GM13976 (cell line): ENCODE measurements at regions not wholly inside any gene's neighbourhood (a gene's known extent, or its start where the extent isn't known, plus 50 kb on each side); places are given as distances from the start of the nearest gene placed in this dataset.

Source experiments
- DNase-seq: peaks from one replicate; pipeline ENCODE4 v3.0.0; 2012; ENCODE audit warnings: low spot score
- CTCF ChIP-seq: IDR thresholded peaks from 2 replicates; pipeline ENCODE4 v1.5.1; 2012; ENCODE audit warnings: borderline replicate concordance, mild to moderate bottlenecking; ENCODE audit not compliant: insufficient read depth; ENCODE audit errors: extremely low read depth, missing control alignments, control extremely low read depth
- in situ Hi-C: fragments of 300-500 bp; cut with MboI; formaldehyde crosslinking; loops from one replicate; pipeline ENCODE4 v1.12.0; 2022; ENCODE audit warnings: low sequenced_read_pairs, mixed read lengths, inconsistent platforms; ENCODE audit not compliant: unreplicated experiment

GRCh38 chr1:99445071-99445470 lies 180.8 kb downstream of the PLPPR4 start:
- DNase-seq: no peak
- in situ Hi-C loops: no loop called here
- TF ChIP-seq CTCF: no peak

DNA sequence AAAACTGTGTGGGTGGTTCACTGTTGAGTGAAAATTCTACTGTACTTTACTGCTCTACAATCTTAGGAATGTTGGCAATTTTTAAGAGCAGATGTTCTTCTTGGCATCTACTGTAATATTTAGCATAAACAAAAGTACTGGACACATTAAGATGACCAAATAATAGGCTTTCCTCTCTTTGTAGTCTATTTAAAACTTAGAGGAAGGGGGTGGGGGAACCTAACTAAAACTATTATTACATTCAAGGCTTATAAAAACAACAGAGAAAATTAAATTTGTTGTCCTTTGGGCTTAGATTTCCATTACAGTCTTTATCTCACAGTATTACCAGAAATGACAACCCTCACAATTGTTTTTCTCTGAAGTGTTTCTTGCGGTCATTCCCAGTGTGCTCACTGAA lies 181.2 kb downstream of the PLPPR4 start:
- in situ Hi-C loops: no loop called here
- no peak for TF ChIP-seq CTCF
- DNase-seq: no peak

DNA sequence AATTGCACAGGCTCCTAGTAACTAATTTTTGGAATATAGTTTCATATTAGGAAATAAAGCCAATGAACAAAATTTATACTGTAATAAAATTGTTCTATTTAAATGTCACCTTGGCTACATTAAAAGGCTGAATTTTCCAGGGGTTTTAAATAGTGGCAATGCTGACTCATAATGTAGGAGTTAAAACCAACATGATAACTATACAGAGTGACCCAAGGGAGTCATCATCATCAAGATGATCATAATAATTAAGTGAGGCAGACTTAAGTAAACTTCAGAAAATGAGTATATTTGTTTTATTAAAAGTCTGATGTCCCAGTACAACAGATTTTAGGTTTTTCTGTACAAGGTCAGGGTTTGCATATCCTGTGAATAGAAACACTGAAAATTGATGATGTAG lies 183.4 kb downstream of the PLPPR4 start:
- in situ Hi-C loops: no loop called here
- TF ChIP-seq CTCF: no peak
- no peak for DNase-seq

DNA sequence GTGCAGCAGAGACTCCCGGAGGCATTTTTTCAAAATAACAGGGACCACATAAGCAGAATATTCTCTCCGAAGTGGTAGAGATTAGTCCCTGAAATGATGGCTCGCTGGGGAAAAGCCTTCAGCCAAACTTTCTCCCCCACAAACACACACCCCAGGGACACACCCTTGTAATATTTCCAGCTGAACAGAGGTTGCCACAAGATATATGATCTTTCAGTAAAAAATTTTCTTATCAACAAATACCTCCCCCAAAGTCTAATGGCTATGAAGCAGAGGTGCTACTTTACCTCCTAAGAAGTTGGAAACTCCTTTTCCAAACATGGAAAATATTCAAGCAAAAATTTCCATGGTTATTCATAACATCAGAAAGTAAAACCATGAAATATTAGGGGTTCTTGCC lies 190.2 kb upstream of the PALMD start:
- in situ Hi-C loops: no loop called here
- TF ChIP-seq CTCF: no peak

DNA sequence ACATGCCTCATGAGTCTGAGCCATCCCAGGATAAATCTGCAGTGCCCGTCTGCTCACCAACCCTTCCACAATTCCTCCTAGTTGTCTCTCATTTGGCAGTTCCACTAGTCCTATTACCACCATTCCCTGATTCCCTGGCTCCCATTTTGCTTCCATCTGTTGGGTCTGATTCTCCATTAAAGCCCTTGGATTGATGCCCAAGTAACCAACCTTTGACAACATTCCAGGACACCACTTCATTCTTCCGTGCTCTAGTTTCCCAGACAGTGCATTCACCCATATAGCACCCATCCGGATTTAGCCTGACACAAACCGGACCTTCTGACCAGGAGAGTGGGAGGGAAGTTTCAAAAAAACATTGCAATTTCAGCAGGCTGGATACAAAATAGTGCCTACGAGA lies 189.4 kb upstream of the PALMD start:
- no peak for DNase-seq
- in situ Hi-C loops: no loop called here

More for the DNA sequence above, 190.2 kb upstream of the PALMD start:
- DNase-seq: no peak

DNA sequence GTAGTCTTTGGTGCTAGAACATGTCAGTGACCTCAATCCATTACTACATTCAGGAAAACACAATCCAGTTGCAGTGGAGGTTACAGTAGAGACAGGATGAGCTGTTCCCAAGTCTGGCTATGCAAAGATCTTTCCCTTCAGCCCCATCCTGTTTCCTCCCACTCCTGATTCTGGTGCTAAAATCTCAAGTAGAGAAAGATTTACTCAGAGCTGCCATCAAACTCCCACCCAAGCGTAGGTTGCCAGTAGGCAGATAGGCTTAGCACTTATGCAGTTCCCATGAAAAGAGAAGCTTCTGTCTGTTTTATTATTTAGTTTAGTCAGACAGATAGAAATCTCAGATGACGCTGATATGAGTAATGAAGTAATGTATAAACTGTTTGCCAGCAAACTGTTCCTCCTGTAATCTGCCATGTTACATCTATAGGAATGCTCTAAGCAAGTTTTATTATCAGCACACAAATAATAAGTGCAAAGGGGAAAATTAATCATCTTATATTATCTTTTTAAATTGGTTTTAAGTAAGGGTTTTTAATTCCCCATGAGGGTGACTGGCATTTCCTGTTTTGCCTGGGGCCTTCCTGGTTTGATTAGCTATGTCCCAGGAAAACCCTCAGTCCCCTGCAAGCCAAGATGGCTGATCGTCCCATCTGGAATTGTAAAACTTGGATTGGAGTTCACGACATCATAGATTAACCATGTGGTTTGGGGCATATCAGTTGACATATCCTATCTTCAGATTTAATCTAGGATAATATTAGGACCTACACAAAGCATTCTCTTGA lies 188.3 kb upstream of the PALMD start:
- in situ Hi-C loops: no loop called here
- no peak for DNase-seq
- TF ChIP-seq CTCF: no peak

More for the DNA sequence above, 189.4 kb upstream of the PALMD start:
- no peak for TF ChIP-seq CTCF
